H1 (cell line): ENCODE measurements at regions not wholly inside any gene's neighbourhood (a gene's known extent, or its start where the extent isn't known, plus 50 kb on each side); places are given as distances from the start of the nearest gene placed in this dataset.
"Not testable (repeated sequence)": the region's sequence is repeated elsewhere in the genome, so short reads cannot be mapped to it uniquely, and the experiment has no call there.

Experiments used
- CTCF ChIA-PET: fragments of 300-600 bp; sonication (Branson Sonifier 250); formaldehyde crosslinking; loops from one replicate; lab custom pipeline; 2021; ENCODE audit not compliant: partially characterized antibody; lab: Charles Lee
- POLR2A ChIA-PET: fragments of 300-600 bp; sonication (Branson Sonifier 250); formaldehyde crosslinking; loops from one replicate; lab custom pipeline; 2021; ENCODE audit warnings: inconsistent platforms; ENCODE audit not compliant: partially characterized antibody; lab: Charles Lee
- DNase-seq, 2 experiments: peaks; one replicate each; pipeline versions ENCODE4 v3.0.0 to v3.0.0-alpha.2; 2010 to 2022; ENCODE audit warnings: low spot score in 2 of 2, low read depth in 1 of 2, mixed read lengths in 1 of 2
- FAIRE-seq: peaks from 2 replicates; lab custom pipeline; 2011; peaks lifted over from hg19 to GRCh38; lab: Jason Lieb, UNC
- H2AFZ ChIP-seq: 2 replicates; pipeline ENCODE4 v1.8.1; 2012; ENCODE audit warnings: low read length, inconsistent platforms
- H2AK5ac ChIP-seq: 2 replicates; pipeline ENCODE4 v1.6.1; 2013; ENCODE audit warnings: low read depth, low read length
- H2BK120ac ChIP-seq: replicated peaks from 2 replicates; pipeline ENCODE3; 2013; ENCODE audit warnings: low read depth, low read length, inconsistent platforms
- H2BK12ac ChIP-seq: 2 replicates; pipeline ENCODE4 v1.6.1; 2013; ENCODE audit warnings: low read depth, low read length
- H2BK15ac ChIP-seq: 2 replicates; pipeline ENCODE4 v1.6.1; 2013; ENCODE audit warnings: low read length
- H2BK20ac ChIP-seq: 2 replicates; pipeline ENCODE4 v1.6.1; 2013; ENCODE audit warnings: low read length
- H2BK5ac ChIP-seq: 2 replicates; pipeline ENCODE4 v1.6.1; 2013; ENCODE audit warnings: low read depth, low read length
- H3K14ac ChIP-seq: 2 replicates; pipeline ENCODE4 v1.6.1; 2013; ENCODE audit warnings: inconsistent platforms; ENCODE audit not compliant: insufficient read length
- H3K18ac ChIP-seq: 2 replicates; pipeline ENCODE4 v1.6.1; 2013; ENCODE audit warnings: low read length; ENCODE audit errors: extremely low read depth
- H3K23ac ChIP-seq: 2 replicates; pipeline ENCODE4 v1.6.1; 2013; ENCODE audit warnings: inconsistent platforms; ENCODE audit not compliant: insufficient read length
- H3K23me2 ChIP-seq: 2 replicates; pipeline ENCODE4 v1.6.1; 2013; ENCODE audit warnings: low read depth, low read length
- H3K27ac ChIP-seq: 2 replicates; pipeline ENCODE4 v1.6.1; 2011; ENCODE audit warnings: low read depth, low read length, inconsistent platforms
- H3K27me3 ChIP-seq, 4 experiments: replicated peaks in 1 of 4; 1 replicate in 1 of 4; 2 replicates in 3 of 4; pipeline versions ENCODE4 v1.6.1 to v1.8.1; 2011 to 2013; ENCODE audit warnings: low read length in 3 of 4, mild to moderate bottlenecking in 3 of 4, inconsistent platforms in 2 of 4, mixed read lengths in 2 of 4, moderate library complexity in 1 of 4; ENCODE audit not compliant: control insufficient read depth in 3 of 4, insufficient read depth in 3 of 4; ENCODE audit errors: extremely low read depth in 1 of 4
- H3K36me3 ChIP-seq, 4 experiments: 2 replicates each; pipeline versions ENCODE4 v1.6.1 to v1.8.1; 2011 to 2013; ENCODE audit warnings: mild to moderate bottlenecking in 4 of 4, low read length in 3 of 4, moderate library complexity in 2 of 4, control low read depth in 1 of 4, inconsistent platforms in 1 of 4; ENCODE audit not compliant: insufficient read depth in 4 of 4, control insufficient read depth in 2 of 4
- H3K4ac ChIP-seq: replicated peaks from 2 replicates; pipeline ENCODE3; 2013; ENCODE audit warnings: low read length, low read depth, mixed read lengths, inconsistent platforms; ENCODE audit not compliant: insufficient read length
- H3K4me1 ChIP-seq, 4 experiments: replicated peaks in 1 of 4; 1 replicate in 1 of 4; 2 replicates in 3 of 4; pipeline versions ENCODE4 v1.6.1 to v1.8.1; 2011 to 2013; ENCODE audit warnings: low read length in 3 of 4, inconsistent platforms in 2 of 4, mixed read lengths in 1 of 4; ENCODE audit not compliant: insufficient read depth in 4 of 4, control insufficient read depth in 3 of 4
- H3K4me2 ChIP-seq, 2 experiments: 2 replicates each; pipeline versions ENCODE4 v1.6.1 to v1.8.1; 2011 to 2013; ENCODE audit warnings: low read depth in 2 of 2, low read length in 2 of 2, control low read depth in 1 of 2, inconsistent platforms in 1 of 2, mild to moderate bottlenecking in 1 of 2; ENCODE audit not compliant: insufficient read depth in 1 of 2
- H3K4me3 ChIP-seq, 4 experiments: fragments of 200-600, 300-600 bp in 1 of 4; sonication (generic), shearing (Covaris generic), sonication (Bioruptor Twin) in 1 of 4; 2 replicates each; pipeline versions ENCODE4 v1.5.1 to v1.8.1; 2011 to 2016; ENCODE audit warnings: low read length in 4 of 4, low read depth in 3 of 4, control low read depth in 2 of 4, inconsistent platforms in 2 of 4, mild to moderate bottlenecking in 2 of 4, mixed read lengths in 1 of 4, moderate library complexity in 1 of 4; ENCODE audit not compliant: insufficient read depth in 2 of 4; ENCODE audit errors: extremely low read depth in 1 of 4
- H3K56ac ChIP-seq: replicated peaks from 2 replicates; pipeline ENCODE3; 2013; ENCODE audit warnings: low read depth, mild to moderate bottlenecking, mixed read lengths, low read length, inconsistent platforms; ENCODE audit not compliant: insufficient read length
- H3K79me1 ChIP-seq: 2 replicates; pipeline ENCODE4 v1.6.1; 2013; ENCODE audit warnings: low read depth, low read length, control low read depth
- H3K79me2 ChIP-seq, 2 experiments: 2 replicates each; pipeline versions ENCODE4 v1.6.1 to v1.8.1; 2012 to 2013; ENCODE audit warnings: low read length in 2 of 2, mild to moderate bottlenecking in 2 of 2, inconsistent platforms in 1 of 2; ENCODE audit not compliant: insufficient read depth in 2 of 2, control insufficient read depth in 1 of 2
- H3K9ac ChIP-seq, 4 experiments: replicated peaks in 1 of 4; 1 replicate in 1 of 4; 2 replicates in 3 of 4; pipeline versions ENCODE4 v1.6.1 to v1.8.1; 2011 to 2013; ENCODE audit warnings: low read depth in 3 of 4, low read length in 3 of 4, control low read depth in 2 of 4, mild to moderate bottlenecking in 2 of 4, moderate library complexity in 2 of 4, inconsistent platforms in 1 of 4; ENCODE audit errors: extremely low read depth in 1 of 4
- H3K9me3 ChIP-seq, 2 experiments: 2 replicates each; pipeline versions ENCODE4 v1.6.1 to v1.8.1; 2012 to 2013; ENCODE audit warnings: mild to moderate bottlenecking in 2 of 2, moderate library complexity in 2 of 2, control low read depth in 1 of 2, inconsistent platforms in 1 of 2, low read depth in 1 of 2, low read length in 1 of 2, mixed read lengths in 1 of 2; ENCODE audit not compliant: insufficient read depth in 2 of 2
- H4K20me1 ChIP-seq, 2 experiments: replicated peaks in 1 of 2; 2 replicates each; pipeline versions ENCODE3 to v1.8.1; 2011 to 2013; ENCODE audit warnings: inconsistent platforms in 2 of 2, low read length in 2 of 2, mild to moderate bottlenecking in 1 of 2; ENCODE audit not compliant: insufficient read depth in 2 of 2, control insufficient read depth in 1 of 2
- H4K5ac ChIP-seq: 2 replicates; pipeline ENCODE4 v1.6.1; 2013; ENCODE audit warnings: low read length, low read depth, mixed read lengths, inconsistent platforms; ENCODE audit not compliant: insufficient read length
- H4K8ac ChIP-seq: 2 replicates; pipeline ENCODE4 v1.8.0; 2013; ENCODE audit warnings: mild to moderate bottlenecking, moderate library complexity, low read length, inconsistent platforms; ENCODE audit not compliant: insufficient read depth; ENCODE audit errors: extremely low read depth
- H4K91ac ChIP-seq: replicated peaks from 2 replicates; pipeline ENCODE3; 2013; ENCODE audit warnings: low read length, mixed read lengths, inconsistent platforms; ENCODE audit not compliant: insufficient read length
- TBP ChIP-seq: IDR thresholded peaks from 2 replicates; pipeline ENCODE4 v1.6.1; 2011; ENCODE audit warnings: low read depth, low read length, improper control_type of control experiment
- WGBS, 2 experiments: shearing (Covaris generic) in 1 of 2; methylation state at CpG; one replicate each; pipeline versions ENCODE4 v1.1.6 to v1.1.7; 2013 to 2015; ENCODE audit warnings: low lambda C conversion rate in 2 of 2, mixed read lengths in 2 of 2, inconsistent platforms in 1 of 2, low coverage in 1 of 2, missing lambda C conversion rate in 1 of 2; ENCODE audit not compliant: insufficient replicate concordance in 2 of 2, insufficient coverage in 1 of 2, insufficient read length in 1 of 2; ENCODE audit errors: extremely low coverage in 1 of 2, missing lambda C conversion rate in 1 of 2; 5-methylcytosine and 5-hydroxymethylcytosine counted together

DNA sequence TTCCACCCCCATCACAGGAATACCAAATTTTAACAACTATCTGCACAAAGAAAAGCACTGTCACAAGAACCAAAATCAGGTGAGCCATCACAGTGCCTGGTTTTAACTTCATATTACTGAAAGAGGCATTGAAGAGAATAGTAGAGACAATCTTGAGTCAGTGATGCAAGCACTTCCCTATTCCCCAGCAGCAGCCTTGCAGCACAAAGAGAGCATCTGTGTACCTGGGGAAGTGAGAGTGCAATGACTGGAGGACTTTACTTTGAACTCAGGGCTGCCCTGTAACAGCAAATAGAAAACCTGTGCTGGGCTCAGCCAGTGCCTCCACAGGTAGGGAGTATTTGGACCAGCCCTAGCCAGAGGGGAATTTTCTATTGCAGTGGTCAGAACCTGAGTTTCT is 361.8 kb downstream of the TEX13C start:
- H3K79me2 ChIP-seq = no peaks in the 10 kb centered on the region
- H3K4me1 ChIP-seq = no peaks in the 10 kb centered on the region
- H3K4me3 ChIP-seq = no peak overlapping the region
- H3K79me1 ChIP-seq = no peaks in the 10 kb centered on the region
- ChIA-PET POLR2A (no interaction called here), CTCF (no interaction called here)
- no peaks in the 10 kb centered on the region for H3K9me3 ChIP-seq
- DNase-seq (no peak), FAIRE-seq (no peak)
- no peak overlapping the region for H3K27ac ChIP-seq
- H4K5ac ChIP-seq = no peak overlapping the region
- H2AFZ ChIP-seq = no peak overlapping the region
- H4K8ac ChIP-seq = no peak overlapping the region
- no peak for TF ChIP-seq TBP
- no peak overlapping the region for H2BK12ac ChIP-seq
- H3K4me2 ChIP-seq = no peak overlapping the region
- H3K56ac ChIP-seq = no peak overlapping the region
- no peak overlapping the region for H2BK5ac ChIP-seq
- no peak overlapping the region for H2BK120ac ChIP-seq
- H3K27me3 ChIP-seq = no peaks in the 10 kb centered on the region
- H4K20me1 ChIP-seq = no peaks in the 10 kb centered on the region
- no peak overlapping the region for H3K14ac ChIP-seq
- H2BK15ac ChIP-seq = no peak overlapping the region
- no peaks in the 10 kb centered on the region for H3K36me3 ChIP-seq
- H2BK20ac ChIP-seq = no peak overlapping the region
- H3K23me2 ChIP-seq = no peaks in the 10 kb centered on the region
- no peak overlapping the region for H3K18ac ChIP-seq
- no peak overlapping the region for H4K91ac ChIP-seq
- H3K4ac ChIP-seq = no peak overlapping the region
- H3K9ac ChIP-seq = no peak overlapping the region
- H3K23ac ChIP-seq = no peak overlapping the region
- H2AK5ac ChIP-seq = no peak overlapping the region

DNA sequence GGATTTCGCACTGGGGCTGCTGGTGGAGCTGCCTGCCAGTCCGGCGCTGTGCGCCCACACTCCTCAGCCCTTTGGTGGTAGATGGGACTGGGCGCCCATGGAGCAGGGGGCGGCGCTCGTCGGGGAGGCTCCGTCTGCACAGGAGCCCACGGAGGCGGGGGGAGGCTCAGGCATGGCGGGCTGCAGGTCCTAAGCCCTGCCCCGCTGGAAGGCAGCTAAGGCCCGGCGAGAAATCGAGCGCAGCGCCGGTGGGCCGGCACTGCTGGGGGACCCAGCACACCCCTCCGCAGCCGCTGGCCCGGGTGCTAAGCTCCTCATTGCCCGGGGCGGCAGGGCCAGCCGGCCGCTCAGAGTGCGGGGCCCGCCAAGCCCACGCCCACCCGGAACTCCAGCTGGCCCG is 370.9 kb downstream of the TEX13C start:
- CTCF ChIA-PET, H3K79me1 ChIP-seq, H3K4me1 ChIP-seq, H2BK12ac ChIP-seq, FAIRE-seq, H3K14ac ChIP-seq, H3K4ac ChIP-seq, H4K8ac ChIP-seq, H3K27me3 ChIP-seq, H2AK5ac ChIP-seq, H2BK5ac ChIP-seq, H3K27ac ChIP-seq, H3K4me2 ChIP-seq, H4K91ac ChIP-seq, H3K36me3 ChIP-seq, H2BK20ac ChIP-seq, H3K79me2 ChIP-seq, H3K18ac ChIP-seq, H2AFZ ChIP-seq, DNase-seq, H3K23ac ChIP-seq, H2BK15ac ChIP-seq, H3K9ac ChIP-seq, H2BK120ac ChIP-seq, H4K20me1 ChIP-seq, H3K4me3 ChIP-seq, H4K5ac ChIP-seq, H3K9me3 ChIP-seq, POLR2A ChIA-PET, H3K23me2 ChIP-seq, H3K56ac ChIP-seq: not testable (repeated sequence)
- WGBS, 2 experiments = 98% methylated on average over 13 of the region's 33 CpGs; no CpG with 5 or more reads in 1 of the 2 experiments
